Stimulated activated CD4-positive, alpha-beta T cell treated with anti-CD3 and anti-CD28 coated beads, Interleukin-4, amount 100 ng/mL, for 24 hours (primary cell): ENCODE measurements at regions not wholly inside any gene's neighbourhood (a gene's known extent, or its start where the extent isn't known, plus 50 kb on each side); places are given as distances from the start of the nearest gene placed in this dataset.
"Not testable (repeated sequence)": the region's sequence is repeated elsewhere in the genome, so short reads cannot be mapped to it uniquely, and the experiment has no call there.

ENCODE experiments used
- DNase-seq: peaks from one replicate; pipeline ENCODE4 v3.0.0-alpha.2; 2020

DNA sequence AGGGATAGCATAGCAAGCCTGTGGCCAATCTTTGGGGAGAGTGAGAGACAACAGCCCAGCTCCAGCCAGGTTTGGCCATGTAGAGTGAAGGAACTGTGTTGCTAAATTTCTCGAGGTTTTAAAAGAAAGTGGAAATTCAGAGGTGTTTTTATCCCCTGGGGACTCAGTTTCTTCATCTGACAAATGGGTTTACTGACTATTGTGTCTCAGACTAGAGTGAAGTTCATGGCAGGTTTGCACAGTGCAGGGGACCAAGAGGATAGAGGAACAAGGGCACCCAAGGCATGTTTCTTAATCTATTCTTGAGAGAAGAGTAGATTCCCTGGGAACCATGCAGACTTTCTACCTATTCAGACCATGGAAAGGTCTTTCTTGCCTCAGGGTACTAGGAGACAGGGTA is 555.8 kb upstream of the C16orf82 start:
- DNase-seq, result no peak

DNA sequence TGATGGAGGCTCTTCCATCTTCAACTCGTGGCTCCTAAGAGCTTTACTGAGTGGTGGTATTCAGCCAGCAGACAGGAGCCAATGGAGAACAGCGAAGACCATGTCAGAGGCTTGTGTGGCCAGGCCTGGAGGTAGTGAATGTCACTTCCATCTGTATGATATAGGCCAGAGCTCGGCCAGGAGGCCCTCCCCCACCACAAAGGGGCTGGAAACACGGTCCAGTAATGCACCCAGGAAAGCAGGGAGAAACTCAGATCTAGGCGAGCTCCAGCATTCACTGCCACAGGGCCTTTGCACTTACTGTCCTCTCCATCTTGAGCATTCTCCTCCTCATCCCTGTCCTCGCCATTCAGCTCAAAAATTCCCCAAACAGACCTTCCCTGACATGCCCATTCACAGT is 555.3 kb upstream of the C16orf82 start:
- no peak for DNase-seq

GRCh38 chr16:26521626-26522025 is 545.1 kb upstream of the C16orf82 start:
- DNase-seq, result no peak

DNA sequence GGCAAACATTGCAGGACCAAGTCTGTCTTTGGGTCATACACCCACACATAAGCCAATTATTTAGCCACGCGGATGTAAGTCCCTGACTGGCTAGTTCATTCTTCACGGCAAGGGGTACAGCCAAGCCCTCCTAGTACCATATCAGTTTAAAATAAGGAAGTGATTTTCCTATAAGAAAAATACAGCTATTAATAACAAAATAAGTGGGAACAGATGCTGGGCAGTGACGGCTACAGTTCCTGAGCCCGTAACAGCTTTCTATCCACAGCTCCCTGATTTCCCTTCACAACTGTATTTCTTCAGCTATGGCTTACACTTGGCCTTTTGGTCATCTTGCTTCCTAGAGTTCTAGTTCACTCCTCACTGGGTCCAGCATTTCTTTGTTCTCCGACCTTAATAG is 542.4 kb upstream of the C16orf82 start:
- no peak for DNase-seq

DNA sequence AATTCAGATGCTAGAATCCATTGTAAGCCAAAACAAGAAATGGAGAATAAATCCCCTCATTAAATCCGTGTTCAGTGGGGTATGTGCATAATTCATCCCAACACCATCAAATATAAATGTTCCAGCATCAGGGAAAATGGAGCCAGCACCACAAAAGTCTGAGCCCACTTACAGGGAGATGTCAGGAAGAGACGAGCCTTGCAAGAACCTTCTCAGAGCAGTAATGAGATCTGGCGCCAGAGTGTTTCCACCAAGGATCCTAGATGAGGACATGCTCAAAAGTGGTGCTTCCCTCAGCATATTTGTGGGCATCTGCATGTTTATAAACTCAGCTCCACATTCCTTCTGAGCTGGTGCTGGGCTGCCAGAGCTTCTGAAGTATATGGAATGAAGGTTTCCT is 541.9 kb upstream of the C16orf82 start:
- DNase-seq, result no peak

GRCh38 chr16:26525856-26526255 is 540.9 kb upstream of the C16orf82 start:
- no peak for DNase-seq

DNA sequence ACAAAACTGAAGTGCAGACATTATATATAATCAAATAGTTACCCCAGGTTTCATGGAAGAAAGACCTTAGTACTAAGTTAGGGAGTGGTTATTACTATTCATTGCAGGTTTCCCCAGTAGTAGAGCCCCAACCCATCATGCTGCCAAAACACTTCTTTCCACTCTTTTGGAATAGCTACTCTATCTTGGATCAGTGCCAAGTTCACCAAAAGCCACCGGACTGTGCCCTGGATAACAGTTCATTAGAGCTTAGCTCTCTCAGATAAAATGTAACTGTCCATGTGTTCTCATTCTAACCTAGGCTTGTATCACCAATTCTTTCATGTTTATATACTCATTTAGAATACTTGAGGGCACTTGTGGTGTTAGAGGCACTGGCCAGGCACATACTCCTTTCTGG is 540.1 kb upstream of the C16orf82 start:
- DNase-seq, result no peak

DNA sequence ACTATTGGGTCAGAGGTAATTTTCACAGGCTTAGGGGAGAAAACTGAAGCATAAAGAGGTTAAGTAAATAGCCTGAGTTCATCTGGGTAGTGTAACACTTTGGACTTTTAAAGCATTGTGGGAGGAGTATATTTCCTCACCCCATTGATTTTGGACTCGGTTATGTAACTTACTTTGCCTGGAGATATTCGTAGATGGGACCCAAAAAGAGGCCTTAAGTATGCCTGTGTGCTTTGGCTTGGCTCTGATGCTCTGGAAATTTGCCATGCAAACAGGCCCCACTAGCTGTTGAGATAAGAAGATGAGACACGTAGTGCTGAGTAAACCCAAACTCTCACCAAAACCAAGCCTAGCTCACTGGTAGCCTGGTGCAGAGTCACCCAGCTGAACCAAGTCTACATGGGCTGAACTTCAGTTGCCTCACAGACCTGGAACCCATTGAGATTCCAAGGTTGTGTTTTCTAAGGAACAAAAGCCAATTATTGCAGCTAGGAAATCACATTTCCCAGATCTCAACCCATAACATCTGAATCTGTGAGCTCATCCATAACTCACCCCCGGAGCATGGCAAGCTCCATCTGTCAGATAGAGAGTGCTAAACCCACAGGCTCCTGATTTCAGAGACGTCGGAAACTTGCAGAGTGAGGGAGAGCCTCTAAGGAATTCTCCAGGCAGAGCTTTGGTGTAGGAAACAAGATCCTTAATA is 536.0 kb upstream of the C16orf82 start:
- no peak for DNase-seq

GRCh38 chr16:26531290-26531730 is 535.4 kb upstream of the C16orf82 start:
- no peak for DNase-seq

DNA sequence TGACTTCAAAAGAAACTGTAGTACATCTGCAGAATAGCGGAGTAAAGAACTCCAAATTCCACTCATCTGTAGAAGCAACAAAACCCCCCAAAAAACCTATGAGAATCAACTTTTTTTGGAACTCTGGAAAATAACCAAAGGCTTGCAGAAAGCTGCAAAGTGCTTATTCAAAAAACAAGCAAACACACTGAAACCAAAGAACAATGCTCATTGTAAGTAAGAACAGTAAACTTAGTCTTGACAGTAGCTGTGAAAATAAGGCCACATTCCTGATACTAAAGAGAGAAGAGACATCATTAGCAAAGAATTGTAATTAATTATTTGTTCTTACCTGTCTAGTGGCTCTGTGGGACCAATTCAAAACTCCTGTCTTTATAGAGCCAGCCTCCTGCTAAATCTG is 534.3 kb upstream of the C16orf82 start:
- DNase-seq, result no peak

DNA sequence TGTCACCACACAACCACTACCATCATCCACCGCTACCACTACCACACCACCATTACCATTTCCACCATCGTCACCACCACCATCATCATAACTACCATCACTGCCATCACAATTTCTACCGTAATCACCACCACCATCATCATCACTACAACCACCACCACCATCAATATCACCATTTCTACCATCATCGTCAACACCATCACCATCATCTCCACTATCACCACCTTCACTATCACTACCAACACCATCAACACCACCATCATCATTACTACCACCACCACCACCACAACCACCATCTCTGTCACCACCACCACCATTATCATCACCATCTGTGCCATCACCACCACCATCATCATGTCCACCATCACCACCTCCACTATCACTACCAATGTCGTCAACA is 524.5 kb upstream of the C16orf82 start:
- no peak for DNase-seq

DNA sequence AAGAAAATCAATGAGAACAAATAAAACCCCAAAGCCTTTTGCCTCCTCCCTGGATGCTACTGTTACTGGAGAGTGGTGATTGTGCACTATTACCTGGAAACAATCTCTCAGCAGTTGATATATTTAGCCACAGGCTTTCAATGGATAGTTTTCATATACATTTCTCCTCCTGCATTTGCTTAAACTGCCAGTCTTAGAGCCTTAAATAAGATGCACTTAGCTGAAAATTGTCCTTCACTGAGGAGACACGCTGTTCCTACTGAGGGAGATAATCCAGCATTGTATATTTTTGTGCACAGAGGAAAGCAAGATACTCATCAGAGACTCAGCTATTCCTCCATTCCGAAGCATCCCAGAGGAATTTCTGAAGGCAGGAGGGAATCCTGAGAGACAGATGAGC is 520.2 kb upstream of the C16orf82 start:
- no peak for DNase-seq

- no peak for DNase-seq
Measured at GRCh38 chr16:26547681-26548080, 519.0 kb upstream of the C16orf82 start.

DNA sequence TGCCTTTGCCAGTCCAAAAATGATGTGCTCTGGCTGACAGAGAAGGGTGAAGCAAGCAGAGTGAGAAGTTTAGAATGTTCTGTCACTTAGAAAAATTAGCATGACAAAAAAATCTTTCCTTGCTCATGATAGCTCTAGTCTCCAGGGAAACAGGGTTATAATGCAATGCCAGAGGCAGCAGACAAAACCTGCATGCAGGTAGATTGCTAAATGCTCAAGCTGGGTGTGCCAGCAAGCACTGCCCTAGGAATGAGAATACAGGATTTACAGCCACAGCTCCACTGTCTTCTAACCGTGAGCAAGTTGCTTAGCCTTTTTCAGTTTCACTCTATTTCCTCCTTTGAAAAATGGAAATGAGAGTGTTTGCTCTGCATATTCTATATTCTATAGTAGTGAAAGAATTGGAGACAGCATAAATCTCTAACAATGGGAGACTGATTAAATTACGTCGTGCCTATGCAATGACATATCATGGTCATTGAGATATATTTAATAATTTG is 516.6 kb upstream of the C16orf82 start:
- DNase-seq, result no peak

GRCh38 chr16:26554030-26554429 is 512.7 kb upstream of the C16orf82 start:
- no peak for DNase-seq

- no peak for DNase-seq
Measured at GRCh38 chr16:26561303-26561702, 505.4 kb upstream of the C16orf82 start.

GRCh38 chr16:26563018-26563417 is 503.7 kb upstream of the C16orf82 start:
- no peak for DNase-seq

DNA sequence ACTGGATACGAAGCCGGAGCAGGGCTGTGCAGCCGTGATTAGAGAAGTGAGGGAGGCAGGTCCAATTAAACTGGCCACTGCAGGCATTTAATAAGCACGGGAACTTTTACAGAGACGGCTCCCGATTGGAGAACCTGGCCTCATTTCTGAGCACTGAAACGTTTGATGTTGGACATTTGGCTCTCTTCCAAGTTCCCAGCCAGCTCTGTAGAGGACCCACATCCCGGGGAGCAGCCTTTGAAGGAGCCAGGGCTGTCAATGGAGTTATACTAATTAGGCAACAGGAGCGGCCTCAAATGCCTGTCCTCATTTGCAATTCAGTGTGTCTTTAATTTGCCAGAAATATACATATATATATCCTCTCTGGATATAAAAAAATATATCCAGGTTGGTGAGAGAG is 499.4 kb upstream of the C16orf82 start:
- no peak for DNase-seq

- DNase-seq, result no peak
Measured at GRCh38 chr16:26569793-26570192, 496.9 kb upstream of the C16orf82 start.

GRCh38 chr16:26578748-26579147 is 488.0 kb upstream of the C16orf82 start:
- no peak for DNase-seq

DNA sequence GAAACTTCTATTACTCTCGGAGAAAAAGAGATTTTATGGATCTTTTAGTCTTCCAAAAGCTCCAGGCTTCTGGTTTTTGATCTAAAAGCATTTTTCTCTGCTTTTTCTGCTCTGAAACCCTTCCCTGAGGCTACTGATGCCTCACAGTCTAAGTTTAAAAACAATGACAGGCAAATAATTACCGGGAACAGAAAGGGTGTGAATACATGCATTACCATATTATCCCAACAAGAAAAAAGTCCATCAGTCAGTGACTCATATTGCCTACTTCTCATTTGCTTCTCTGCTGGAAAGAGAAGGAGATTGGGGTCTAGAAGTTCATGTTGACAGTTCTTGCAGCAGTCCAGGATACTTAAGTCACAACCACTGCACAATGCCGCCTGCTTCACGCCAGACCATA is 482.9 kb upstream of the C16orf82 start:
- no peak for DNase-seq

DNA sequence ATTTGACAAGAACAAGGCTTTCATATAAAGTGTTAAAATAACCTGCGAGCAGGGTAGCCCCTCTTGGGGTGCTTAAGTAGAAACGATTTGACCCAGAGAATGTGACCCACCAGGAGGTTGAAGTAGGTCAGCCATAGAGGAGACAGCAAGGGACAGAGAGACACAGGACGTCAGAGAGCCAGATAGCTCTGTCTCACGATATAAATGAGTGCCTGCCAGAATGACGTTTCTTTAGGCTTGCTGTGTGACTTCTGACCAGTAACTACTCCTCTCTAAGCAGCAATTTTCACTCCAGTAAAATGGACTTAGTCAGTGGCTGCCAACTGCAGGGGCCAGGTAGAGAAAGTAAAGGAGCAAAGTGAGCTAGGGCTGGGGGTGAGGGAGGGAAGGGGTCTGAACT is 473.0 kb upstream of the C16orf82 start:
- no peak for DNase-seq

- DNase-seq, result no peak
Measured at GRCh38 chr16:26594666-26595065, 472.1 kb upstream of the C16orf82 start.

DNA sequence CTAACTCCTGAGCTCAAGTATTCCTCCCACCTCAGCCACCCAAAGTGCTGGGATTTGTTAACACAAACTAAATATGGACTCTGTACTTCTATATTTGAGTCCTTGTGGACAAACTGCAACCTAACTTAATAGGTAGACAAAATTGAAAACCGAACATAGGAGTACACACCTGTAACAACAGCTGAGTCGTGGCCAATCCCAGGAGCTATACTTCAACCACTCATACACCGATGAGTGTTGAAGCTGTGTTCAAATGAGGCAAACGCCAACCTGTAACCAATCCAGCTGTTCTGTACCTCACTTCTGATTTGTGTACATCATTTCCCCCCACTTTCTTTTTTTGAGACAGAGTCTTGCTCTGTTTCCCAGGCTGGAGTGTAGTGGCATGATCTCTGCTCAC is 471.5 kb upstream of the C16orf82 start:
- no peak for DNase-seq

DNA sequence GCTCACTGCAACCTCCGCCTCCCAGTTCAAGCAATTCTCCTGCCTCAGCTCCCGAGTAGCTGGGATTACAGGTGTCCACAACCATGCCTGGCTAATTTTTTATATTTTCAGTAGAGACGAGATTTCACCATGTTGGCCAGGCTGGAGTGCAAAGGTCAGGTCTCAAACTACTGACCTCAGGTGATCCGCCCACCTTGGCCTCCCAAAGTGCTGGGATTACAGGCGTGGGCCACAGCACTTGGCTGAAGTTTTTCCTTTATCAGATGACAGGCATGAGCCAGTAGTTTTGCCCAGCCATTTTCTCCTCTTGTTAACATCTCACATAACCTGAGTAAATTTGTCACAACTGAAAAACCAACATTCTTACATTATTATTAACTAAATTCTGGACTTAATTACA is 470.7 kb upstream of the C16orf82 start:
- not testable (repeated sequence) for DNase-seq
